HL-60 (cell line): ENCODE measurements at regions not wholly inside any gene's neighbourhood (a gene's known extent, or its start where the extent isn't known, plus 50 kb on each side); places are given as distances from the start of the nearest gene placed in this dataset.

Experiments used
- GABPA ChIP-seq: IDR thresholded peaks from 2 replicates; pipeline ENCODE4 v1.6.1; 2012; ENCODE audit warnings: low read depth
- POLR2AphosphoS5 ChIP-seq: IDR thresholded peaks from 2 replicates; pipeline ENCODE4 v1.6.1; 2012; ENCODE audit warnings: low read depth
- TF ChIP-seq, protein P1 (sequence below): IDR thresholded peaks from one replicate; pipeline ENCODE4 v1.5.1; 2011; ENCODE audit warnings: low read length, control low read depth, inconsistent platforms; ENCODE audit not compliant: insufficient read depth
- TF ChIP-seq, protein P2 (sequence below): IDR thresholded peaks from 2 replicates; pipeline ENCODE4 v1.6.1; 2012; ENCODE audit warnings: low read depth; ENCODE audit not compliant: insufficient replicate concordance

DNA sequence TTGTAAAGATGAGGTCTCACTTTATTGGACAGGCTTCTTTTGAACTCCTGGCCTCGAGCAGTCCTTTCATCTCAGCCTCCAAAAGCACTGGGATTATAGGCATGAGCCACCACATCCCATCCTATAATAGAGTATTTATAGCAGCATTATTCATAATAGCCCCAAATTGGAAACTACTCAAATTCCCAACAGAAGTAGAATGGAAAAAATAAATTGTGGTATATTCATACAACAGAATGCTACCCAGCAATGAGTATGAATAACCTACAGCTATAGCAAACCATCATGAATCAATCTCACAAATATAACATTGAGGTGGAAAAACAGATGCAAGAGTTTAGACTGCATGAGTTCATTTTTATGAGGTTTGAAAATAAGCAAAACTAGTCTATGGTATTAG lies 84.8 kb upstream of the BTBD3 start:
- TF ChIP-seq GABPA (no peak), POLR2AphosphoS5 (no peak)
- TF ChIP-seq, protein P1, sequence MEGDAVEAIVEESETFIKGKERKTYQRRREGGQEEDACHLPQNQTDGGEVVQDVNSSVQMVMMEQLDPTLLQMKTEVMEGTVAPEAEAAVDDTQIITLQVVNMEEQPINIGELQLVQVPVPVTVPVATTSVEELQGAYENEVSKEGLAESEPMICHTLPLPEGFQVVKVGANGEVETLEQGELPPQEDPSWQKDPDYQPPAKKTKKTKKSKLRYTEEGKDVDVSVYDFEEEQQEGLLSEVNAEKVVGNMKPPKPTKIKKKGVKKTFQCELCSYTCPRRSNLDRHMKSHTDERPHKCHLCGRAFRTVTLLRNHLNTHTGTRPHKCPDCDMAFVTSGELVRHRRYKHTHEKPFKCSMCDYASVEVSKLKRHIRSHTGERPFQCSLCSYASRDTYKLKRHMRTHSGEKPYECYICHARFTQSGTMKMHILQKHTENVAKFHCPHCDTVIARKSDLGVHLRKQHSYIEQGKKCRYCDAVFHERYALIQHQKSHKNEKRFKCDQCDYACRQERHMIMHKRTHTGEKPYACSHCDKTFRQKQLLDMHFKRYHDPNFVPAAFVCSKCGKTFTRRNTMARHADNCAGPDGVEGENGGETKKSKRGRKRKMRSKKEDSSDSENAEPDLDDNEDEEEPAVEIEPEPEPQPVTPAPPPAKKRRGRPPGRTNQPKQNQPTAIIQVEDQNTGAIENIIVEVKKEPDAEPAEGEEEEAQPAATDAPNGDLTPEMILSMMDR: no peak
- TF ChIP-seq, protein P2, sequence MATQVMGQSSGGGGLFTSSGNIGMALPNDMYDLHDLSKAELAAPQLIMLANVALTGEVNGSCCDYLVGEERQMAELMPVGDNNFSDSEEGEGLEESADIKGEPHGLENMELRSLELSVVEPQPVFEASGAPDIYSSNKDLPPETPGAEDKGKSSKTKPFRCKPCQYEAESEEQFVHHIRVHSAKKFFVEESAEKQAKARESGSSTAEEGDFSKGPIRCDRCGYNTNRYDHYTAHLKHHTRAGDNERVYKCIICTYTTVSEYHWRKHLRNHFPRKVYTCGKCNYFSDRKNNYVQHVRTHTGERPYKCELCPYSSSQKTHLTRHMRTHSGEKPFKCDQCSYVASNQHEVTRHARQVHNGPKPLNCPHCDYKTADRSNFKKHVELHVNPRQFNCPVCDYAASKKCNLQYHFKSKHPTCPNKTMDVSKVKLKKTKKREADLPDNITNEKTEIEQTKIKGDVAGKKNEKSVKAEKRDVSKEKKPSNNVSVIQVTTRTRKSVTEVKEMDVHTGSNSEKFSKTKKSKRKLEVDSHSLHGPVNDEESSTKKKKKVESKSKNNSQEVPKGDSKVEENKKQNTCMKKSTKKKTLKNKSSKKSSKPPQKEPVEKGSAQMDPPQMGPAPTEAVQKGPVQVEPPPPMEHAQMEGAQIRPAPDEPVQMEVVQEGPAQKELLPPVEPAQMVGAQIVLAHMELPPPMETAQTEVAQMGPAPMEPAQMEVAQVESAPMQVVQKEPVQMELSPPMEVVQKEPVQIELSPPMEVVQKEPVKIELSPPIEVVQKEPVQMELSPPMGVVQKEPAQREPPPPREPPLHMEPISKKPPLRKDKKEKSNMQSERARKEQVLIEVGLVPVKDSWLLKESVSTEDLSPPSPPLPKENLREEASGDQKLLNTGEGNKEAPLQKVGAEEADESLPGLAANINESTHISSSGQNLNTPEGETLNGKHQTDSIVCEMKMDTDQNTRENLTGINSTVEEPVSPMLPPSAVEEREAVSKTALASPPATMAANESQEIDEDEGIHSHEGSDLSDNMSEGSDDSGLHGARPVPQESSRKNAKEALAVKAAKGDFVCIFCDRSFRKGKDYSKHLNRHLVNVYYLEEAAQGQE: no peak
